ENCODE measurements at regions not wholly inside any gene's neighbourhood (a gene's known extent, or its start where the extent isn't known, plus 50 kb on each side); places are given as distances from the start of the nearest gene placed in this dataset.

- DNase-seq (ENCODE audit: low spot score): peak; percentile 15
Observed at GRCh38 chr13:22009500-22009899, 338.6 kb downstream of the FGF9 start.

- no peak for DNase-seq (ENCODE audit: low spot score)
Observed at GRCh38 chr13:22009937-22010336, 339.1 kb downstream of the FGF9 start.

GRCh38 chr13:22012686-22013085 is 341.8 kb downstream of the FGF9 start:
- peak; percentile 54 for DNase-seq (ENCODE audit: low spot score)

- no peak for DNase-seq (ENCODE audit: low spot score)
Observed at GRCh38 chr13:22014469-22014868, 343.6 kb downstream of the FGF9 start.

- no peak for DNase-seq (ENCODE audit: low spot score)
Observed at GRCh38 chr13:22017226-22017625, 346.4 kb downstream of the FGF9 start.

GRCh38 chr13:22018076-22018835 is 347.4 kb downstream of the FGF9 start:
- DNase-seq (ENCODE audit: low spot score): no peak

- no peak for DNase-seq (ENCODE audit: low spot score)
Observed at GRCh38 chr13:22018836-22019210, 347.9 kb downstream of the FGF9 start.

GRCh38 chr13:22024381-22024994 is 353.6 kb downstream of the FGF9 start:
- DNase-seq (ENCODE audit: low spot score): no peak

GRCh38 chr13:22027566-22027965 is 356.7 kb downstream of the FGF9 start:
- no peak for DNase-seq (ENCODE audit: low spot score)

GRCh38 chr13:22028831-22029230 is 358.0 kb downstream of the FGF9 start:
- DNase-seq (ENCODE audit: low spot score): no peak

GRCh38 chr13:22030321-22030720 is 359.4 kb downstream of the FGF9 start:
- no peak for DNase-seq (ENCODE audit: low spot score)

- no peak for DNase-seq (ENCODE audit: low spot score)
Observed at GRCh38 chr13:22031702-22032286, 360.9 kb downstream of the FGF9 start.

- DNase-seq (ENCODE audit: low spot score): no peak
Observed at GRCh38 chr13:22032905-22033304, 362.0 kb downstream of the FGF9 start.

GRCh38 chr13:22039961-22040360 is 369.1 kb downstream of the FGF9 start:
- DNase-seq (ENCODE audit: low spot score): no peak

GRCh38 chr13:22040810-22041364 is 370.0 kb downstream of the FGF9 start:
- peak; percentile 41 for DNase-seq (ENCODE audit: low spot score)

- DNase-seq (ENCODE audit: low spot score): no peak
Observed at GRCh38 chr13:22041741-22042140, 370.9 kb downstream of the FGF9 start.

- DNase-seq (ENCODE audit: low spot score): no peak
Observed at GRCh38 chr13:22047082-22047784, 376.4 kb downstream of the FGF9 start.

- no peak for DNase-seq (ENCODE audit: low spot score)
Observed at GRCh38 chr13:22047785-22048104, 376.9 kb downstream of the FGF9 start.

GRCh38 chr13:22049384-22049783 is 378.5 kb downstream of the FGF9 start:
- DNase-seq (ENCODE audit: low spot score): no peak

- no peak for DNase-seq (ENCODE audit: low spot score)
Observed at GRCh38 chr13:22050951-22051563, 380.2 kb downstream of the FGF9 start.

- DNase-seq (ENCODE audit: low spot score): peak; percentile 28
Observed at GRCh38 chr13:22053053-22053452, 382.2 kb downstream of the FGF9 start.

GRCh38 chr13:22055259-22055658 is 384.4 kb downstream of the FGF9 start:
- DNase-seq (ENCODE audit: low spot score): no peak
